GM18519 (cell line): ENCODE measurements at regions not wholly inside any gene's neighbourhood (a gene's known extent, or its start where the extent isn't known, plus 50 kb on each side); places are given as distances from the start of the nearest gene placed in this dataset.
"Not testable (repeated sequence)": the region's sequence is repeated elsewhere in the genome, so short reads cannot be mapped to it uniquely, and the experiment has no call there.

Source experiments
- ATAC-seq: cut with Tn5 transposase; IDR thresholded peaks from one replicate; pipeline ENCODE4 v1.9.1; 2021; ENCODE audit warnings: mild to moderate bottlenecking, moderate library complexity; ENCODE audit not compliant: unreplicated experiment, low FRiP score

DNA sequence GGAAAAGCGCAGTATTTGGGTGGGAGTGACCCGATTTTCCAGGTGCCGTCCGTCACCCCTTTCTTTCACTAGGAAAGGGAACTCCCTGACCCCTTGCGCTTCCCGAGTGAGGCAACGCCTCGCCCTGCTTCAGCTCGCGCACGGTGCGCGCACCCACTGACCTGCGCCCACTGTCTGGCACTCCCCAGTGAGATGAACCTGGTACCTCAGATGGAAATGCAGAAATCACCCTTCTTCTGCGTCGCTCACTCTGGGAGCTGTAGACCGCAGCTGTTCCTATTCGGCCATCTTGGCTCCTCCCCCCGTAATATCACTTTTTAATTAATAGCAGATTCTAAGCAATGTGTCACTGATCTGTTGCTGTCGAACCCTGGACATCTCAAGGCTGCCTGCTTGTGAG lies 294.9 kb downstream of the MYCN start:
- not testable (repeated sequence) for ATAC-seq

DNA sequence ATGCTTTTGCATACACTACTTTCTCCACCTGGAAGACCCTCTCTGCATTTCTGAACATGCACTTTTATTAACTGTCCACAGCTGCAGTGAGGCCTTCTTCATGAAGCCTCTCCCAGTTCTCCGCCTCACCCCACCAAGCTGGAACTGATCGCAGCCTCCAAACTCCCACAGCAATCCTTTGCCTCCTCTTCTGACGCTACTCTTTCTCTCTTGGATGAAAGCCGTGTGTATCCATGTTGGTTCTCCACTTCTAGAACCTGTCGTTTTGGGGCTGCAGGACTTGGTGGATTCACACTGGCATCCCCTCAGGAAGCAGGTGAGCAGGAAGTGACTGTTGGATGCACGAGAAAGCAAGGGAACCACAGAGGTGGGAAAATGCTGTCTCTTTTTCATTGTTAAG lies 288.6 kb downstream of the MYCN start:
- no peak for ATAC-seq

- ATAC-seq: no peak
Observed at GRCh38 chr2:16228471-16228870, 288.1 kb downstream of the MYCN start.

DNA sequence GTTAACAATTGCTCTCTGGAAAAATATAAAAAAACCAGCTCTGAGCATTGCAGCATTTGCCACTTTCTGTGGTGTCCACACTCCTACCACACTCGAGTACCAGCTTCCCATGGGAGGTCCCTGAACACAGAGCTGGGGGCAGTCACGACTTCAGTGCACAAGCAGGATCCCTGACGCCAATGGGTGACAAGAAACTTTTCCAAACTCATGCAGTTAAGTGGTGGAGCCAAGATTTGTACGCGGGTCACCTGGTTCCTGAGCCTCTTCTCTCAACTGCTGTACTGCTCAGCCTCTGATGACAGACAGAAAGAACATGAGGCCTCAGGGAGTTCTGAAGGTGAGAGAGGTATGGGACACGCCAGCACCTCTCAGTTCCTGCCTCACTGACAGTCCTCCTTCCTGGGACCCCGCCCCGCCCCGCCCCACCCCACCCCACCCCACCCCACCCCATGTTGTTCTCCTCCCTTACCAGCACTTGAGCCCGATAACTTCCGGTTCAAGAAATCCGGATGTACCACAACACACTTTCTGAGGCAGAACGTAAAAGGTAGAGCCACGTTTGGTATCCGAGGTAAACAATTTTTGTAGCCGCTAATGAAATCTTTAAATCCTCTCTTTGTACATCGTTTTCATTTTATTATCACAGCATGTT lies 287.6 kb downstream of the MYCN start:
- no peak for ATAC-seq

DNA sequence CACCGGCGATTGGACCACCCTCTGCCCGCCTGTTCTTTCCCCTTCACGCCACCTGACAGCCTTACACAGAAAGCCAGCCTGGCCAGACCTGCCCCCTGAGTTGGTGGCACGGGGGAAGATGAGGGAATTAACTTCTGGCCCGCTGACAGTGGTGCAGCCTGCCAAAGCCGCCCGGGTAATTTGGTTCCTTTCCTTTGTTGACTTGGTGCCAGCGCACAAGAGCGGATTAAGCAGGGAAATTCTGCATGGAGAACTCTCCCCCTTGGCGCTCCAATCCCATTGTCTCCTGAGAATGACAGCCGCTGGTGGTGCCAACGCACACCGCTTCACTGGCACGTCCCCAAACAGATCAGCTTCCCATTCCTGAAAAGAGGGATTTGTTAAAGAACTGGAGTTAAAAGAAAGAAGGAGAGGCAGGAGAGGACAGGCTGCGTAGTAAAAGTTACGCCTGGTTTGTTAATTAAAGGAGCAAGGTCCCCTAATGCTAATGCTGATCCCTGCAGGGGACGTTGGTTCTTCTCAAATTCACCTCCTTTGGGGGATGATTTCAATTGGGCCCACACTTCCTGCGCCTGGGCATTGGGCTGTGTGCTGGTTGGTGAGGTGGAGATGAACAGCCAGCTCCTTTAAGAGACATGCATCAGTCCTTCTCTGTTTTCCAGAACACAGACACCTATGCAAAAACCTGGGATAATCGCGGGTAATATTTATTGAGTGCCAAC lies 286.8 kb downstream of the MYCN start:
- no peak for ATAC-seq

DNA sequence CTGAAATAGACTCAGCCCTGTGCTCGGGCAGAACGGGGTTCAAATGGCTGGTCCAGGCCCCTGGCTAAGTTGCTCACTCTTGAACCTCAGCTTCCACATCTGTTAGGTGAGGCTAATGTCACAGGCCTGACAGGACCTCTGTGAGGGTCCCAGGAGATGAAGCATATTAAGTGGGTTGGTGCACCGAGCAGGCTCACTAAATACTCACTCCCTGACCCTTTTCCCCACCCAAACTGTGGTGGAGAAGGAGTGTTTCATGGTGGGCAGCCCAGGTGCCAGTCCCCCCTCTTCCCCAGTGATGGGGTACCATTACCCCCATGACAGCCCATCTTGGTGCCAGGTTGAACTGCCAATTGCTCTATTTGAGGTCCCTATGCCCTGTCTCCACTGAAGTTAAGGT lies 286.0 kb downstream of the MYCN start:
- ATAC-seq: no peak

GRCh38 chr2:16225545-16225944 lies 285.2 kb downstream of the MYCN start:
- ATAC-seq: no peak

GRCh38 chr2:16225071-16225470 lies 284.7 kb downstream of the MYCN start:
- ATAC-seq: no peak

- ATAC-seq: no peak
Observed at GRCh38 chr2:16224298-16225045, 284.1 kb downstream of the MYCN start.

DNA sequence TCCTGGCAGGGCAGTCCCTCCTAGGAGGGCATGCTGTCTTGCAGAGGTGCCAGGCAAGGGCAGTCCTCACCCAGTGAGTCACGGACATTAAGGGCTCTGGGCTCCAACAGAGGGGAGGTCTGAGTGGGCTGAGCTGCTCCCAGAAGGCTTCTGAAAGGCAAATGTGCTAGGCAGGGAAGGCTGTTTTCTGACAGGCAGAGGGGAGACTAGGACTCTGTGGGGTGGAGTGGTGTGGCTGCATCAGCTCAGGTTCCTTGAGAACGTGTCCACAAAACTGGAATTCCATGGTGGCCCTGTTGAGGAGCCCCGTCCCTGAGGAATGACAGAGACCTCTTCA lies 283.5 kb downstream of the MYCN start:
- no peak for ATAC-seq

DNA sequence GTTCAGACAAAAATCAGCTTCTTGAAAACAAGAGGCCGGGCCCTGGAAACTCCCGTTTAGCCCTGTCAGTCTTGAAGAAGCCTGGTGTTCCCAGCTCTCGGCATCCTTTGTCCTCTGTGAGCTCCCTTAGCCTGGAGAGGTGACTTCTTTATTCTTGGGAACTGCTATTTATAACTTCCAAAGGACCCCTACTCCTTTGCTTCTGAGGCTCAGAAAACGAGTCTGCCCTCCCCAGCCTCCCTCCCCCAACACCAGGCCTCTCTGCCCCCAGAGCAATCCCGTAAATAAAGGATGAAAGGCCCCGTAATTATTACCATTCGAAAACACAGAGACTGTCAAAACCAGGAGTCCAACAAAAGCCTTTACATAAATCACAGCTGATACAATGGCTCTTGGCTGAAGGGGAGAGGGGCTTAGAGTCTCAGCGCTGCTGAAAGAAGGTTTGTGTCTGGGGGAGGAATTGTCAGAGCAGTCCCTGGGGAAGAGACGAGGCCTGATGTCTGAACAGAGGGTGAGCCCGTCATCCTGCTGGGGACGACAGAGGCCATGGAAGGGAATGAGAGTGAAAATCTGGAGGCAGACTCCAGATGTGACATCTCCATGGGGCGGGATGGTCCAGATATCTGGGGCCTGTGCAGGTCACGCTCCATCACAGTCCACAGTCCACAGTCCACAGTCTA lies 283.0 kb downstream of the MYCN start:
- ATAC-seq: no peak

DNA sequence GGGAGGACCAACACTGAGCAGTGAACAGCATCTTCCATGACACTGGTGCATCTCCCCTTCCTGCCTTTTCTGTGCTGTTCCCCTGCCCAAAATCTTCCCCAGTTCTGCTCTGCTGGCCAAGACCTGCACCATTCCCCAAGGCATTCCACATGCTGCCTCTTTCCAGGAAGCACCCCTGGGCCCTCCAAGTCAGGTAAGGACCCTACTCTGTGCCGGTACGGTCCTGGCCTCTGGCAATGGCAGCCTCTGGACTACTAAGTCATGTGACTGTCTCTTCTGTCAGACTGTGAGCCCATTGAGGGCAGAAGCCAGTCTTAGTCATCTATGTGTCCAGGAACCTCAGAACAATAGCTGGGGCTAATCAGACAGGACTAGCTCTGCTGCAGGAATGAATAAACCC lies 282.0 kb downstream of the MYCN start:
- ATAC-seq: no peak

- ATAC-seq: no peak
Observed at GRCh38 chr2:16221461-16222010, 281.2 kb downstream of the MYCN start.

DNA sequence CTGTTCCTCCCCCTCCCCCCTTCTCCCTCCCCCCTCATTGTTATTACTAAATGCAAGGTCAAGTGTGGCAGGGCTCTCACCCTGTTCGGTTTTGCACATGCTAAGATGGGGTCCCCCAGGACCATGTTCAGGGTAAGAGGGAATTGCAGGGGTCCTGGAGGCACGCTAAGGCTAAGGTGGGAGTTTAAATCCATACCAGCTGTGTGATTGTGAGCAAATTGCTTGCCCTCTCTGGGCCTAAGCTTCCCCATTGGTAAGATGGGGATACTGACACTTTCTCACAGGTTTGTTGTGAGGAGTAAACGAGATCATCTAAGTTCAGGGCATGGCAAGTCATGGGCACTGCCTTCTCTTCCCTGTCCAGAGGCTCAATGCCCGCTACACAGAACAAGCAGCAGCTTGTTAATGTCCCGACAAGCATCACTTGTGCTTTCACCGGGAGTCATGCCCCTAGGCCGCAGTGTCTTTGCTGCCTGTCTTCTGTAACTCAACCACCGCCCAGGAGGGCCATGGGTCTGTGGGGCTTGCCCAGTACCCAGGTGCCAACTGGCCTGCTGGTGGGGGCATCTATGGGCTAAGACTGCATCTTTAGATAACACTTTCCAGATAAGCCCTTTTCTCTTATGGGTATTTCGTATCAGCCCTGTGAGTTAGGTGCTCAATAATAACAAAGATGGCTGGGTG lies 279.1 kb downstream of the MYCN start:
- no peak for ATAC-seq

DNA sequence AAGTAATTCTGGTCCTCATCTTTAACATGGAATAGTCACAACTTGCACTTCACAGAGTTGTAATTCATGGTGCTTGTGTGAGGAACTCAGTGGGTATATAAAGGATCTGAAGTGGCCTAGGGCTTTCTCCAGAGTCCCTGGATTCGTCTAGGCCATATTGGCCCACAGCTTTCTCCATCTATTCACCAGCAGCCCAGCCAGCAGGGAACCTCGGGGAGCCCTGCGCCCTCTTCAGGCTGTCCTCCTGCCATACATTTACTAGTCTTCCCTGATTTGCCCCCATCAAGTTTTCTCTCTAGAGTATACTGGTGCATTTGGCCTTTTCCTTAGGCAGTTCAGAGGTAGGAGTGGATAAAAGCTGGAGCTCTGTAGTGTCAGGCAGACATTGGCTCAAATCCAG lies 278.3 kb downstream of the MYCN start:
- ATAC-seq: no peak

- no peak for ATAC-seq
Observed at GRCh38 chr2:16218161-16218560, 277.8 kb downstream of the MYCN start.

GRCh38 chr2:16217741-16218140 lies 277.4 kb downstream of the MYCN start:
- ATAC-seq: not testable (repeated sequence)

GRCh38 chr2:16217291-16217690 lies 276.9 kb downstream of the MYCN start:
- ATAC-seq: no peak

DNA sequence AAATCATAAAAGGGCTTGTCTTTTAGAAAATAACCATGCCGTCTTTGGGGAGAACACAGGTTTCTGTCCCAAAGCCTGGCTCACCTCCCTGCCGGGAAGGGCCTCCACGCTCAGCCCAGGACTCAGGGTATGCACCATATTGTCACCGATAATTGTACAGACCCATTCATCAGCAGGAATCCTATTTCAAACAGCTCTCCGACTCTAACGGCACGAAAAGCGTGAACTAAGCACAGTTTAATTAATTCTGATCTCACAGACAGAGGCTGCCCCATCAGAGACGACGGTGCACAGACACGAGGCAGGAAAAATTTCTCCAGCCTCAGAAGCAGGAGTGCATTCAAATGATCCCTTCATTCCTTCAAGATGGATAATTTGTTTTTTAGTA lies 276.2 kb downstream of the MYCN start:
- no peak for ATAC-seq

DNA sequence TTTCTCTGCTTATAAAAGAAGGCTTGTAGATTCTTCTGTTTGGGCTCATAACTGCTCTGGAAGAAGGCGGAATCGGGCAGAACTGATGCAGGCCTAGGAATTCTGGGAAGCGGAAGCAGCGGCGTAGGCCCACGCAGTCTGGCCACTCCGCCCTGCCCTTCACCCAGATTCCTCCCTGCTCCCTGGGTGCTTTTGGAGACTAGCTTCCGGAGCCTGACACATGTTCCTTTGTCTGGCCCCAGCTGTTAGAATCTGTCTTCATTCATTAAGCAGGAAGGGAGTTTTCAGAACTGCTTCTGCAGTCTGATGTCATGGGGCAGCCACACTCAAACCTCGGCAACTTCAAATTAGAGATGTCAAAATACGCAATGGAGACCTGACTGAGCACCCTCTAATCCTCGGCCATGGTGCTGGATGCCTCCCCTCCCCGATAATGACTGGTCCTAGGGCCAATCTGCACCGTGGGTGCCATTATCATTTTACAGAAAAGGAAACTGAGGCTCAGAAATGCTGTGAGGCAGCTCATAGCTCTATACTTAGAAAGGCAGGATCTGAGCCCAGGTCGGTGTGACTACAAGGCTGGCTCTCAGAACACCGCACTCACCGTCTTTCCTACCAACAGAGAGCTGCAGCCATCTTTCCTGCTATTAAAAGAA lies 275.7 kb downstream of the MYCN start:
- no peak for ATAC-seq
